ENCODE measurements at regions not wholly inside any gene's neighbourhood (a gene's known extent, or its start where the extent isn't known, plus 50 kb on each side); places are given as distances from the start of the nearest gene placed in this dataset.
A peak's percentile ranks its signal among the peaks of the same experiment; 100 is the strongest.

DNA sequence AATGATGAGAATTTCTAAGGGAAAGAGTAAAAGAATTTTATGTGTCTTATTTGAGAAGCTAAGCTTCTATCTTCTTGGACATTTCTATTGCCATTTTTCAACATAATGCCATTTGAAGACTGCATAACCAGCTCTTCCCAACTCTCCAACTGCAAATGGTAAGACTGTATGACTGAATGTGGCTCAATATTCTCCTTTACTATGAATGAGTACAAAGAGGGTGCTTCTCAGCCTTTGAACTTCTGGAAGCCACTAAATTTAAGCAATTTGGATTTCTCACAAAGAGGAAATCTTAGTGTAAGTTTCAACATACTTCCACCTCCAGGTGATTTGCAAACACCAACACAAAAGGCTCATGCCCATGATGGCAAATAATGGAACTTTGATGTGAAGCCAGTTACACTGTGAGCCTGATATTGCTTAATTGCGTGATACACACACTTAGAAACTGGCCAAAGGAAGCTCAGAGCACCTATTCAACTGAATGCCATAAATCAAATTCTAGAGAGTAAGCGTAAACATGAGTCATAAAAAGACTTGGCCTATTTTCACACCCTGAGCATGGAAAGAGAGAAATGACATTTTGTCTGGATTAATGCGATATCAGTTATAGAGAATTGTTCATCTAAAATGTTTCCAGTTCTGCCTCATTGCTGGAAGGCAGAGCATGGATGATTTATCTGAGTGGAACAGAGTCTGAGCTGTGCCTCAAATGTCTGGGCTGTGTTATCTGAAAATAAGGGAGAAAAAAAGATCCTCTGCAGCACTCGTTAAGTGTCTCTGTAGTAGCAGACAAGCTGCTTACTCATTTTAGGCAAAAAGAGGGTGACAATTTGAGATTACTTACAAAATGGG is 145.3 kb downstream of the PLK2 start:
- peak; percentile 83 for FAIRE-seq
- Histone ChIP-seq H3K4me3 (ENCODE audit: control insufficient read depth in 2 of 3, extremely low read depth in 1 of 3, insufficient read depth in 2 of 3, low read depth in 1 of 3, low read length in 3 of 3) (no peak overlapping the region), H3K27ac (ENCODE audit: control insufficient read depth, insufficient read depth, low read length) (no peak overlapping the region), H4K20me1 (ENCODE audit: control insufficient read depth, extremely low read depth, insufficient read depth, low read length) (no peaks in the 10 kb centered on the region), H2AFZ (ENCODE audit: control insufficient read depth, low read length) (no peak overlapping the region), H3K36me3 (ENCODE audit: control insufficient read depth in 2 of 2, extremely low read depth in 1 of 2, insufficient read depth in 2 of 2, low read length in 2 of 2) (no peaks in the 10 kb centered on the region), H3K9ac (ENCODE audit: control insufficient read depth, extremely low read depth, insufficient read depth, low read length) (no peak overlapping the region), H3K4me2 (ENCODE audit: control insufficient read depth, extremely low read depth, insufficient read depth, low read depth, low read length) (no peak overlapping the region), H3K27me3 (ENCODE audit: control insufficient read depth, extremely low read depth, insufficient read depth, low read length) (no peaks in the 10 kb centered on the region), H3K4me1 (ENCODE audit: control insufficient read depth, extremely low read depth, insufficient read depth, low read length) (peaks cover 12% of the 10 kb centered on the region), H3K79me2 (ENCODE audit: control insufficient read depth, insufficient read depth, low read length) (no peaks in the 10 kb centered on the region), H3K9me1 (ENCODE audit: control insufficient read depth, extremely low read depth, insufficient read depth, low read length) (no peaks in the 10 kb centered on the region), H3K9me3 (ENCODE audit: control insufficient read depth, low read depth, low read length) (no peaks in the 10 kb centered on the region)
- no peak for DNase-seq (ENCODE audit: low read depth, low spot score)
- TF ChIP-seq EZH2 (IDR thresholded peaks at IDR 0.05; ENCODE audit: low read length): no peak
- no peak for TF ChIP-seq CTCF (optimal IDR thresholded peaks at IDR 0.05 in 1 of 3, IDR thresholded peaks at IDR 0.05 in 1 of 3, conservative IDR thresholded peaks at IDR 0.05 in 1 of 3; ENCODE audit: extremely low read depth in 1 of 3, insufficient read depth in 2 of 3, low read length in 3 of 3)
- dilution Hi-C loops (cut with MboI; ENCODE audit: extremely low pct_ligation_motif_present, low sequenced_read_pairs): no loop called here

GRCh38 chr5:58312299-58312698 is 147.6 kb downstream of the PLK2 start:
- Histone ChIP-seq H3K4me2 (ENCODE audit: control insufficient read depth, extremely low read depth, insufficient read depth, low read depth, low read length) (no peak overlapping the region), H3K27ac (ENCODE audit: control insufficient read depth, insufficient read depth, low read length) (no peak overlapping the region)

More at GRCh38 chr5:58312299-58312698, 147.6 kb downstream of the PLK2 start:
- no peaks in the 10 kb centered on the region for H4K20me1 ChIP-seq (ENCODE audit: control insufficient read depth, extremely low read depth, insufficient read depth, low read length)
- TF ChIP-seq EZH2 (IDR thresholded peaks at IDR 0.05; ENCODE audit: low read length) (no peak), CTCF (optimal IDR thresholded peaks at IDR 0.05 in 1 of 3, IDR thresholded peaks at IDR 0.05 in 1 of 3, conservative IDR thresholded peaks at IDR 0.05 in 1 of 3; ENCODE audit: extremely low read depth in 1 of 3, insufficient read depth in 2 of 3, low read length in 3 of 3) (no peak)
- DNase-seq (ENCODE audit: low read depth, low spot score) (no peak), FAIRE-seq (no peak)
- H3K27me3 ChIP-seq (ENCODE audit: control insufficient read depth, extremely low read depth, insufficient read depth, low read length): no peaks in the 10 kb centered on the region
- no peak overlapping the region for H3K9ac ChIP-seq (ENCODE audit: control insufficient read depth, extremely low read depth, insufficient read depth, low read length)
- no peak overlapping the region for H3K4me3 ChIP-seq (ENCODE audit: control insufficient read depth in 2 of 3, extremely low read depth in 1 of 3, insufficient read depth in 2 of 3, low read depth in 1 of 3, low read length in 3 of 3)
- peaks cover 12% of the 10 kb centered on the region for H3K4me1 ChIP-seq (ENCODE audit: control insufficient read depth, extremely low read depth, insufficient read depth, low read length)
- H3K36me3 ChIP-seq (ENCODE audit: control insufficient read depth in 2 of 2, extremely low read depth in 1 of 2, insufficient read depth in 2 of 2, low read length in 2 of 2): no peaks in the 10 kb centered on the region
- H3K79me2 ChIP-seq (ENCODE audit: control insufficient read depth, insufficient read depth, low read length): no peaks in the 10 kb centered on the region
- H2AFZ ChIP-seq (ENCODE audit: control insufficient read depth, low read length): no peak overlapping the region
- dilution Hi-C loops (cut with MboI; ENCODE audit: extremely low pct_ligation_motif_present, low sequenced_read_pairs): no loop called here
- no peaks in the 10 kb centered on the region for H3K9me1 ChIP-seq (ENCODE audit: control insufficient read depth, extremely low read depth, insufficient read depth, low read length)
- H3K9me3 ChIP-seq (ENCODE audit: control insufficient read depth, low read depth, low read length): no peaks in the 10 kb centered on the region
